ENCODE measurements at regions not wholly inside any gene's neighbourhood (a gene's known extent, or its start where the extent isn't known, plus 50 kb on each side); places are given as distances from the start of the nearest gene placed in this dataset.
A peak's percentile ranks its signal among the peaks of the same experiment; 100 is the strongest.

- H3K4me3 ChIP-seq (ENCODE audit: low read depth, low read length): no peak overlapping the region
- no peak for TF ChIP-seq CTCF (IDR thresholded peaks at IDR 0.05; ENCODE audit: low read depth, low read length)
- in situ Hi-C loops (cut with HindIII; ENCODE audit: low sequenced_read_pairs): no loop called here
- DNase-seq (ENCODE audit: low read depth, low spot score): no peak
Measured at GRCh38 chr18:75904416-75904815, 476.9 kb upstream of the SMIM21 start.

- no peak for DNase-seq (ENCODE audit: low read depth, low spot score)
- in situ Hi-C loops (cut with HindIII; ENCODE audit: low sequenced_read_pairs): no loop called here
- H3K4me3 ChIP-seq (ENCODE audit: low read depth, low read length): no peak overlapping the region
- no peak for TF ChIP-seq CTCF (IDR thresholded peaks at IDR 0.05; ENCODE audit: low read depth, low read length)
Measured at GRCh38 chr18:75898651-75899050, 471.1 kb upstream of the SMIM21 start.

- in situ Hi-C loops (cut with HindIII; ENCODE audit: low sequenced_read_pairs): no loop called here
- no peak for DNase-seq (ENCODE audit: low read depth, low spot score)
- TF ChIP-seq CTCF (IDR thresholded peaks at IDR 0.05; ENCODE audit: low read depth, low read length): no peak
Measured at GRCh38 chr18:75897386-75897785, 469.9 kb upstream of the SMIM21 start.

GRCh38 chr18:75896865-75897264 lies 469.4 kb upstream of the SMIM21 start:
- in situ Hi-C loops (cut with HindIII; ENCODE audit: low sequenced_read_pairs): no loop called here
- DNase-seq (ENCODE audit: low read depth, low spot score): no peak
- no peak for TF ChIP-seq CTCF (IDR thresholded peaks at IDR 0.05; ENCODE audit: low read depth, low read length)
- no peak overlapping the region for H3K4me3 ChIP-seq (ENCODE audit: low read depth, low read length)

More at GRCh38 chr18:75897386-75897785, 469.9 kb upstream of the SMIM21 start:
- H3K4me3 ChIP-seq (ENCODE audit: low read depth, low read length): no peak overlapping the region

GRCh38 chr18:75895135-75895534 lies 467.6 kb upstream of the SMIM21 start:
- H3K4me3 ChIP-seq (ENCODE audit: low read depth, low read length): no peak overlapping the region
- in situ Hi-C loops (cut with HindIII; ENCODE audit: low sequenced_read_pairs): no loop called here
- DNase-seq (ENCODE audit: low read depth, low spot score): no peak
- no peak for TF ChIP-seq CTCF (IDR thresholded peaks at IDR 0.05; ENCODE audit: low read depth, low read length)

- in situ Hi-C loops (cut with HindIII; ENCODE audit: low sequenced_read_pairs): no loop called here
- H3K4me3 ChIP-seq (ENCODE audit: low read depth, low read length): no peak overlapping the region
- TF ChIP-seq CTCF (IDR thresholded peaks at IDR 0.05; ENCODE audit: low read depth, low read length): peak; percentile 4
- no peak for DNase-seq (ENCODE audit: low read depth, low spot score)
Measured at GRCh38 chr18:75884728-75885127, 457.2 kb upstream of the SMIM21 start.

- in situ Hi-C loops (cut with HindIII; ENCODE audit: low sequenced_read_pairs): no loop called here
- TF ChIP-seq CTCF (IDR thresholded peaks at IDR 0.05; ENCODE audit: low read depth, low read length): no peak
- DNase-seq (ENCODE audit: low read depth, low spot score): no peak
- H3K4me3 ChIP-seq (ENCODE audit: low read depth, low read length): no peak overlapping the region
Measured at GRCh38 chr18:75880925-75881504, 453.5 kb upstream of the SMIM21 start.
